ENCODE measurements at regions not wholly inside any gene's neighbourhood (a gene's known extent, or its start where the extent isn't known, plus 50 kb on each side); places are given as distances from the start of the nearest gene placed in this dataset.

DNA sequence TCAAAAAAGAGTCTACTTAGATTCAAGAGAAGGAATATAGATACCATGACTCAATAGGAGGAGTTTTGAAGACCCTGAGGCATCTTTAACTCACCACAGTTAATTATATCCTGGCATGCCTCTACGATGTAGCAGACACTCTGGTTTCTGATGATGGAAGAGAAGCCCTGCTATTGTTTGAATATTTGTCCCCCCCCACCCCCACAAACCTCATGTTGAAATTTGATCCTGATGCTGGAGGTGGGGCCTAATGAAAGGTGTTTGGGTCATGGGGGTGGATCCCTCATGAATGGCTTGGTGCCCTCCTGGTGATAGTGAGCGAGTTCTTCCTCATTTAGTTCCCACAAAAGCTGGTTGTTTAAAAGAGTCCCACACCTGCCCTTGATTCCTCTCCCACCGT lies 147.9 kb upstream of the TBCA start:
- 61% methylated on average over 2 of the region's 3 CpGs for WGBS (ENCODE audit: insufficient coverage)
- H3K4me3 ChIP-seq (ENCODE audit: control insufficient read depth in 1 of 7, extremely low read depth in 1 of 7, insufficient read depth in 4 of 7, low read depth in 2 of 7, low read length in 6 of 7) = no peak overlapping the region

DNA sequence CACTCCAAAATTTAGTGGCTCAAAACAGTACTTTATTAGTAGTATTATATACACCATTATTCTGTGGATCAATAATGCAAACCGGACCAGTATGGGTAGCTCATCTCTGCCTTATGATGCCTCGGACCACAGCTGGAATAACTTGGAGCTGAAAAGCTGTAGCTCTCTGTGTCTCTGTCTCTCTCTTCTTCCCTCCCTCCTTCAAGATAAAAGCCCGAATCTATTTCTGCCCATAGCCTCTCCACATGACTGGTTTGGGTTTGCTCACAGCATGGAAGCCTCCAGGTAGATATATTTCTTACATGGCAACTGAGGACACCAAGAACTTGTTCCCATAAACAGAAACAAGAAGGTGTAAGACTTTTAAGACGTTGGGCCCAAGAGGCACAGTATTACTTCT lies 147.5 kb upstream of the TBCA start:
- no peak overlapping the region for H3K27ac ChIP-seq (ENCODE audit: insufficient read depth in 1 of 2, low read depth in 1 of 2, low read length in 2 of 2, poor library complexity in 1 of 2, severe bottlenecking in 2 of 2)
- H3K36me3 ChIP-seq (ENCODE audit: control insufficient read depth in 4 of 4, insufficient read depth in 4 of 4, low read length in 3 of 4) = no peaks in the 10 kb centered on the region
- H3K4me1 ChIP-seq (ENCODE audit: control extremely low read depth in 1 of 4, control insufficient read depth in 4 of 4, insufficient read depth in 4 of 4, low read length in 3 of 4) = no peaks in the 10 kb centered on the region
- no peak overlapping the region for H3K4me3 ChIP-seq (ENCODE audit: control insufficient read depth in 1 of 7, extremely low read depth in 1 of 7, insufficient read depth in 4 of 7, low read depth in 2 of 7, low read length in 6 of 7)
- H3K27me3 ChIP-seq (replicated peaks in 2 of 5; ENCODE audit: control insufficient read depth in 4 of 5, insufficient read depth in 5 of 5, low read length in 4 of 5) = no peaks in the 10 kb centered on the region
- 94% methylated on average over 4 of the region's 4 CpGs for WGBS (ENCODE audit: insufficient coverage)
- ChIA-PET CTCF (interaction anchor here (2.4 kb wide), 1 partner anchor 11 kb away, joined by 6 read pairs; no protein-coding TSS in a partner anchor), POLR2A (no interaction called here)
- DNase-seq = no peak
- H3K9me3 ChIP-seq (ENCODE audit: control extremely low read depth in 1 of 5, control insufficient read depth in 4 of 5, insufficient read depth in 2 of 5, low read depth in 1 of 5, low read length in 4 of 5) = peaks cover 0 to 6% (median 0%) of the 10 kb centered on the region in 5 experiments

More for the DNA sequence above, 147.9 kb upstream of the TBCA start:
- peaks cover 0 to 6% (median 0%) of the 10 kb centered on the region in 5 experiments for H3K9me3 ChIP-seq (ENCODE audit: control extremely low read depth in 1 of 5, control insufficient read depth in 4 of 5, insufficient read depth in 2 of 5, low read depth in 1 of 5, low read length in 4 of 5)
- CTCF ChIA-PET = interaction anchor here (2.4 kb wide), 1 partner anchor 12 kb away, joined by 6 read pairs; no protein-coding TSS in a partner anchor
- H3K27ac ChIP-seq (ENCODE audit: insufficient read depth in 1 of 2, low read depth in 1 of 2, low read length in 2 of 2, poor library complexity in 1 of 2, severe bottlenecking in 2 of 2) = no peak overlapping the region
- no peaks in the 10 kb centered on the region for H3K27me3 ChIP-seq (replicated peaks in 2 of 5; ENCODE audit: control insufficient read depth in 4 of 5, insufficient read depth in 5 of 5, low read length in 4 of 5)
- DNase-seq = no peak
- H3K36me3 ChIP-seq (ENCODE audit: control insufficient read depth in 4 of 4, insufficient read depth in 4 of 4, low read length in 3 of 4) = no peaks in the 10 kb centered on the region
- no peaks in the 10 kb centered on the region for H3K4me1 ChIP-seq (ENCODE audit: control extremely low read depth in 1 of 4, control insufficient read depth in 4 of 4, insufficient read depth in 4 of 4, low read length in 3 of 4)
- POLR2A ChIA-PET = no interaction called here

DNA sequence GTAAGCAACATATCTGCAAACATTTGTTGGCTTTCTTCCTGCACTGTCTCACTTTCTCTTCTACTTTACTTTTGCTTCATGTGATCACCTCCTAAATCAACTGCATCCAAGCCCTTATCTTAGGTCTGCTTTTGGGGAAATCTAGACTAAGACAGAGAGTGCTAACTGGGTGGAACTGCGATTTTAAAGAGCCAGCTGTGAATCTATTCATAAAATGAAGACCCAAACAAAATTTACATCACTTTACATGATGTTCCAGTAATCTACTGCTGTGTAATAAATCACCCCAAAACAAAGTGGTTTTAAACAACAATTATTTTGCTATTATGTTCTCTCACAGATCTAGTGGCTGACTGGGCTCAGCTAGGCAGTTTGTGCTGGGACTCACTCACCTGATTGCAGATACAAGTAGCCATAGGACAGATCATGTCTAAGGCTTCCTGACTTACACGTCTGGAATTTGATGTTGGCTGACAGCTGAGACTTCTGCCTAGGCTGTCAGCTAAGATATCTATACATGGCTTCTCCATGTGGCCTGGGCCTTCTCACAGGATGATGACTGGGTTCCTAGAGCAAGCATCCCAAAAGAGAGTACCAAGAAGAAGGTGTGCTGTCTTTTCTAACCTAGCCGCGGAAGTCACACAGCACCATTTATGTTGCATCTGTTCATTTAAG lies 145.1 kb upstream of the TBCA start:
- 94% methylated on average over 4 of the region's 4 CpGs for WGBS (ENCODE audit: insufficient coverage)
- H3K4me1 ChIP-seq (ENCODE audit: control extremely low read depth in 1 of 4, control insufficient read depth in 4 of 4, insufficient read depth in 4 of 4, low read length in 3 of 4) = no peaks in the 10 kb centered on the region
- H3K27me3 ChIP-seq (replicated peaks in 2 of 5; ENCODE audit: control insufficient read depth in 4 of 5, insufficient read depth in 5 of 5, low read length in 4 of 5) = no peaks in the 10 kb centered on the region
- peaks cover 0 to 3% (median 0%) of the 10 kb centered on the region in 5 experiments for H3K9me3 ChIP-seq (ENCODE audit: control extremely low read depth in 1 of 5, control insufficient read depth in 4 of 5, insufficient read depth in 2 of 5, low read depth in 1 of 5, low read length in 4 of 5)
- H3K27ac ChIP-seq (ENCODE audit: insufficient read depth in 1 of 2, low read depth in 1 of 2, low read length in 2 of 2, poor library complexity in 1 of 2, severe bottlenecking in 2 of 2) = no peak overlapping the region
- H3K4me3 ChIP-seq (ENCODE audit: control insufficient read depth in 1 of 7, extremely low read depth in 1 of 7, insufficient read depth in 4 of 7, low read depth in 2 of 7, low read length in 6 of 7) = no peak overlapping the region
- ChIA-PET CTCF (no interaction called here), POLR2A (no interaction called here)
- no peak for DNase-seq
- H3K36me3 ChIP-seq (ENCODE audit: control insufficient read depth in 4 of 4, insufficient read depth in 4 of 4, low read length in 3 of 4) = no peaks in the 10 kb centered on the region

DNA sequence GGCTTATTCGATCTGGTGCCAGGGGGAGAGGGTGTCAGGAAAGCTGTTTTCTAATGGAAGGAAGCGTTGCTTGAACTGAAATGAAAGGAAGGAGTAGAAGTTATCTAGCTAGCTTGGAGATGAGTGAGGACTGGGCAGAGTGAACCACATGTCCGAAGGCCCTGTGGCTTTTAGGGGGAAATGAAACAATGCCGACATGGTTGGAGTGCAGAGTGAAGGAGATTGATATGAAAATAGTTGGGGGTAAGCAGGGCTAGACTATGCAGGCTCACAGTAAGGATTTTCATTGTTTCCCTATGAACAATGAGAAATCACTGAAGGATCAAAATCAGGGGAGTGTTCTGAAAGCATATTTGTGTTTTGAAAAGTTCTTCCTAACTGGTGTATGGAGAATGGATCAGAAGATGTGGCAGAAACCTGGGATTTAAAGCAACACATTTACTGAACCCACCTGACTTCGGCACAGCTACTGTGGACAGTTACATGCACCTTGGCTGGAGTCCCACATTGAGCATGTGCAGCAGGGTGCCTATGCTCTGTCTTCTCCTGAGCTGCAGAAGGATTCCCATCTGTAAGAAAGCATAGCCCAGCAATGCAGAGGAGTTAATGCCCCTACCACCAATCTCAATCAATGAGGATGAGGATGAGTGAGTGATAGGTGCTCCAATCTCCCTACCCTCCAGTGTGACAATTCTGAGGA lies 144.4 kb upstream of the TBCA start:
- Histone ChIP-seq H3K27ac (ENCODE audit: insufficient read depth in 1 of 2, low read depth in 1 of 2, low read length in 2 of 2, poor library complexity in 1 of 2, severe bottlenecking in 2 of 2) (no peak overlapping the region), H3K27me3 (replicated peaks in 2 of 5; ENCODE audit: control insufficient read depth in 4 of 5, insufficient read depth in 5 of 5, low read length in 4 of 5) (no peaks in the 10 kb centered on the region), H3K4me1 (ENCODE audit: control extremely low read depth in 1 of 4, control insufficient read depth in 4 of 4, insufficient read depth in 4 of 4, low read length in 3 of 4) (no peaks in the 10 kb centered on the region), H3K9me3 (ENCODE audit: control extremely low read depth in 1 of 5, control insufficient read depth in 4 of 5, insufficient read depth in 2 of 5, low read depth in 1 of 5, low read length in 4 of 5) (peaks cover 0 to 3% (median under 1%) of the 10 kb centered on the region in 5 experiments), H3K4me3 (ENCODE audit: control insufficient read depth in 1 of 7, extremely low read depth in 1 of 7, insufficient read depth in 4 of 7, low read depth in 2 of 7, low read length in 6 of 7) (no peak overlapping the region), H3K36me3 (ENCODE audit: control insufficient read depth in 4 of 4, insufficient read depth in 4 of 4, low read length in 3 of 4) (no peaks in the 10 kb centered on the region)
- ChIA-PET POLR2A (no interaction called here), CTCF (interaction anchor here (1.2 kb wide), 1 partner anchor 52 kb away, joined by 3 read pairs; no protein-coding TSS in a partner anchor)
- 83% methylated on average over 5 of the region's 5 CpGs for WGBS (ENCODE audit: insufficient coverage)
- no peak for DNase-seq

DNA sequence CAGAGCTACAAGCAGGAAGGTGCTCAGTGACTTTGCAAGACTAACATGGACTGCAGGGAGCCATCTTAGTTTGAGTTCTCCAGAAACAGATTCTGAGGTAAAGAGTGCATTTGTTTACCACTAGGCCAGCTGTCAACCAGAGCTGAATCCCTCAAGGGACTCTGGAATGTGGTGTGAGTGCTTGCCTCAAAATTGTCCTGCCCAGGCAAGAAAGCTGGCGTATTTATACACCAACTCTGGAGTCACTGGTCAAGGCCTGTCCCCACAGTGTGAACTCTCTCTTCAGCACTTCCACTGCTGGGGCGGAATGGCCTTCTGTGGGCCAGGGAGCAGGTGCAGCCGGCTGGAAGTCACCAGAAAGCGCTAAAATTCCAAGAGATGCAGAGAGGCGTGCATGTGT lies 139.2 kb upstream of the TBCA start:
- Histone ChIP-seq H3K4me1 (ENCODE audit: control extremely low read depth in 1 of 4, control insufficient read depth in 4 of 4, insufficient read depth in 4 of 4, low read length in 3 of 4) (no peaks in the 10 kb centered on the region), H3K27me3 (replicated peaks in 2 of 5; ENCODE audit: control insufficient read depth in 4 of 5, insufficient read depth in 5 of 5, low read length in 4 of 5) (peaks cover 0 to 8% (median 0%) of the 10 kb centered on the region in 5 experiments), H3K27ac (ENCODE audit: insufficient read depth in 1 of 2, low read depth in 1 of 2, low read length in 2 of 2, poor library complexity in 1 of 2, severe bottlenecking in 2 of 2) (no peak overlapping the region), H3K36me3 (ENCODE audit: control insufficient read depth in 4 of 4, insufficient read depth in 4 of 4, low read length in 3 of 4) (no peaks in the 10 kb centered on the region), H3K9me3 (ENCODE audit: control extremely low read depth in 1 of 5, control insufficient read depth in 4 of 5, insufficient read depth in 2 of 5, low read depth in 1 of 5, low read length in 4 of 5) (peaks cover 0 to 11% (median 6%) of the 10 kb centered on the region in 5 experiments), H3K4me3 (ENCODE audit: control insufficient read depth in 1 of 7, extremely low read depth in 1 of 7, insufficient read depth in 4 of 7, low read depth in 2 of 7, low read length in 6 of 7) (no peak overlapping the region)
- WGBS (ENCODE audit: insufficient coverage) = 100% methylated on average over 5 of the region's 5 CpGs
- POLR2A ChIA-PET = no interaction called here
- DNase-seq = no peak
- CTCF ChIA-PET = no interaction called here

DNA sequence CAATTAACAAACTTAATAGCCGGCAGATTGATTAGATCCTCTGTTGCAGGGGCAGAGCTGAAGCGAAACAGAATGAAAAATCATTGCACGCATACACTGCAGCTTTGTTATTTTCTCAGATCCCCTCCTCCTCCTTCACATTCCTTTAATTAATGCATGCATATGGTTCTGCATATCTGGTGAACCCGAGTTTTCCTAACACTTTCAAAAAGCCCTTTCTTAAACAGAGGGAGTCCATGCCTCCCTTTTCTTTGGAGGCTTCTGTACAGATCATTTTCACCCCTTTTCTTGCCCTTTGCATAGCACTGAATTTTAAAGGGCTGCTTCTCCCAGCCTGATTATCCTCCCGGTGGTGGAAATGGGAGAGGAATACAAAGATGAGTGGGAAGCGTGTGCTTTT lies 136.6 kb upstream of the TBCA start:
- ChIA-PET CTCF (interaction anchor here (1.7 kb wide), 1 partner anchor 10 kb away, joined by 6 read pairs; no protein-coding TSS in a partner anchor), POLR2A (no interaction called here)
- 73% methylated on average over 6 of the region's 6 CpGs for WGBS (ENCODE audit: insufficient coverage)
- DNase-seq = no peak
- Histone ChIP-seq H3K27me3 (replicated peaks in 2 of 5; ENCODE audit: control insufficient read depth in 4 of 5, insufficient read depth in 5 of 5, low read length in 4 of 5) (peaks cover 0 to 8% (median 0%) of the 10 kb centered on the region in 5 experiments), H3K4me1 (ENCODE audit: control extremely low read depth in 1 of 4, control insufficient read depth in 4 of 4, insufficient read depth in 4 of 4, low read length in 3 of 4) (no peaks in the 10 kb centered on the region), H3K9me3 (ENCODE audit: control extremely low read depth in 1 of 5, control insufficient read depth in 4 of 5, insufficient read depth in 2 of 5, low read depth in 1 of 5, low read length in 4 of 5) (peaks cover 0 to 11% (median 4%) of the 10 kb centered on the region in 5 experiments), H3K36me3 (ENCODE audit: control insufficient read depth in 4 of 4, insufficient read depth in 4 of 4, low read length in 3 of 4) (no peaks in the 10 kb centered on the region), H3K4me3 (ENCODE audit: control insufficient read depth in 1 of 7, extremely low read depth in 1 of 7, insufficient read depth in 4 of 7, low read depth in 2 of 7, low read length in 6 of 7) (no peak overlapping the region), H3K27ac (ENCODE audit: insufficient read depth in 1 of 2, low read depth in 1 of 2, low read length in 2 of 2, poor library complexity in 1 of 2, severe bottlenecking in 2 of 2) (no peak overlapping the region)

DNA sequence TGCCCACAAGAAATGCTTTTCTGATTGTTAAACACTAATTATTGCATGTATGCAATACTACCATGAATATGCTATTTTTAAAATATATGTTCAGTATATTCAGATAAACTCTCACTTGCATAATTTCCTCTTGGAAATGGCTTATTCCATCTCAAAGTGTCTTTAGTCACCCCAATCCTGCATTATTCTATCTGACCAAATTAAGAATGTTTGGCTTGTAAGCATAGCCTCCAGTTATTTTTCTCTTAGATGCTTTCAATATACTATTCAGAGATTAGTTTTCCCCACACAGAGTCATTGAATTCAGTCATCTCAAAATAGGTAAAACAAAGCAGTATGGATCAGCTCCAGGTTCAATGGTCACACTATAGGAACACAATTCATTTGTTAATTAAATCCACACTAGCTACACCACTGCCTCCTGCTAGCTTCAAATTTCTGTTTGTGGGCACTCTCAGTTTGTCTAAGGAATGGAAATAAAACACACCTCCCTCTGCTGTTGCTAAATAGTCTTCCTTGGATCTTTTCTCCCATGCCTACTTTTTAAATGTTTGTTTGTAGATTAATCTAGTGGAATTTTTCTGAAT lies 134.6 kb upstream of the TBCA start:
- Histone ChIP-seq H3K36me3 (ENCODE audit: control insufficient read depth in 4 of 4, insufficient read depth in 4 of 4, low read length in 3 of 4) (no peaks in the 10 kb centered on the region), H3K4me1 (ENCODE audit: control extremely low read depth in 1 of 4, control insufficient read depth in 4 of 4, insufficient read depth in 4 of 4, low read length in 3 of 4) (no peaks in the 10 kb centered on the region), H3K27me3 (replicated peaks in 2 of 5; ENCODE audit: control insufficient read depth in 4 of 5, insufficient read depth in 5 of 5, low read length in 4 of 5) (peaks cover 0 to 8% (median 0%) of the 10 kb centered on the region in 5 experiments), H3K9me3 (ENCODE audit: control extremely low read depth in 1 of 5, control insufficient read depth in 4 of 5, insufficient read depth in 2 of 5, low read depth in 1 of 5, low read length in 4 of 5) (peaks cover 0 to 11% (median 4%) of the 10 kb centered on the region in 5 experiments), H3K27ac (ENCODE audit: insufficient read depth in 1 of 2, low read depth in 1 of 2, low read length in 2 of 2, poor library complexity in 1 of 2, severe bottlenecking in 2 of 2) (no peak overlapping the region), H3K4me3 (ENCODE audit: control insufficient read depth in 1 of 7, extremely low read depth in 1 of 7, insufficient read depth in 4 of 7, low read depth in 2 of 7, low read length in 6 of 7) (no peak overlapping the region)
- POLR2A ChIA-PET = no interaction called here
- CTCF ChIA-PET = no interaction called here
- DNase-seq = no peak

Data from common myeloid progenitor, CD34-positive (primary cell).